ENCODE measurements at regions not wholly inside any gene's neighbourhood (a gene's known extent, or its start where the extent isn't known, plus 50 kb on each side); places are given as distances from the start of the nearest gene placed in this dataset.

GRCh38 chr6:105603788-105604586, 201.1 kb upstream of the PREP start:
- no peak for DNase-seq

- DNase-seq = no peak
Observed at GRCh38 chr6:105601541-105602236, 198.8 kb upstream of the PREP start.

- DNase-seq = no peak
Observed at GRCh38 chr6:105600336-105601260, 197.7 kb upstream of the PREP start.

GRCh38 chr6:105598264-105598663, 195.4 kb upstream of the PREP start:
- DNase-seq = no peak

- no peak for DNase-seq
Observed at GRCh38 chr6:105596284-105596755, 193.4 kb upstream of the PREP start.

- DNase-seq = no peak
Observed at GRCh38 chr6:105595829-105596228, 192.9 kb upstream of the PREP start.

- DNase-seq = no peak
Observed at GRCh38 chr6:105594821-105595220, 191.9 kb upstream of the PREP start.

GRCh38 chr6:105593805-105594671, 191.2 kb upstream of the PREP start:
- DNase-seq = no peak

GRCh38 chr6:105593056-105593690, 190.3 kb upstream of the PREP start:
- DNase-seq = no peak

GRCh38 chr6:105592329-105592728, 189.4 kb upstream of the PREP start:
- no peak for DNase-seq

- DNase-seq = no peak
Observed at GRCh38 chr6:105591053-105591452, 188.2 kb upstream of the PREP start.

GRCh38 chr6:105588123-105588710, 185.3 kb upstream of the PREP start:
- no peak for DNase-seq

GRCh38 chr6:105587349-105588122, 184.7 kb upstream of the PREP start:
- DNase-seq = no peak

- DNase-seq = no peak
Observed at GRCh38 chr6:105578179-105578707, 175.4 kb upstream of the PREP start.

GRCh38 chr6:105573556-105573955, 170.7 kb upstream of the PREP start:
- no peak for DNase-seq

- DNase-seq = no peak
Observed at GRCh38 chr6:105573138-105573537, 170.3 kb upstream of the PREP start.

GRCh38 chr6:105570416-105570815, 167.5 kb upstream of the PREP start:
- DNase-seq = no peak

- no peak for DNase-seq
Observed at GRCh38 chr6:105569706-105570105, 166.8 kb upstream of the PREP start.

GRCh38 chr6:105568751-105569150, 165.9 kb upstream of the PREP start:
- DNase-seq = no peak

- DNase-seq = no peak
Observed at GRCh38 chr6:105568142-105568541, 165.3 kb upstream of the PREP start.

Data from GDM1 (cell line).